MM.1S (cell line): ENCODE measurements at regions not wholly inside any gene's neighbourhood (a gene's known extent, or its start where the extent isn't known, plus 50 kb on each side); places are given as distances from the start of the nearest gene placed in this dataset.
"Not testable (repeated sequence)": the region's sequence is repeated elsewhere in the genome, so short reads cannot be mapped to it uniquely, and the experiment has no call there.

Experiments
- DNase-seq: peaks from one replicate; pipeline ENCODE4 v3.0.0-alpha.2; 2015
- H2AFZ ChIP-seq: fragments of 300-600 bp; sonication (generic); 2 replicates; pipeline ENCODE4 v1.6.0; 2016; ENCODE audit warnings: antibody characterized with exemption, low read length
- H3F3A ChIP-seq: fragments of 300-600 bp; sonication (generic); 2 replicates; pipeline ENCODE4 v1.6.1; 2016; ENCODE audit warnings: mild to moderate bottlenecking, antibody characterized with exemption, low read length, moderate library complexity, mixed read lengths; ENCODE audit not compliant: insufficient read depth
- H3K27ac ChIP-seq: fragments of 300-600 bp; sonication (generic); 2 replicates; pipeline ENCODE4 v1.5.1; 2016; ENCODE audit warnings: mild to moderate bottlenecking, low read length
- H3K27me3 ChIP-seq: fragments of 300-600 bp; sonication (generic); replicated peaks from 2 replicates; pipeline ENCODE4 v1.6.0; 2016; ENCODE audit warnings: low read length; ENCODE audit not compliant: insufficient read depth
- H3K36me3 ChIP-seq: fragments of 300-600 bp; sonication (generic); replicated peaks from 2 replicates; pipeline ENCODE4 v1.6.1; 2016; ENCODE audit warnings: mild to moderate bottlenecking, low read length, mixed read lengths; ENCODE audit not compliant: insufficient read depth
- H3K4me1 ChIP-seq: fragments of 300-600 bp; sonication (generic); 2 replicates; pipeline ENCODE4 v1.6.1; 2016; ENCODE audit warnings: low read length, mixed read lengths
- H3K4me2 ChIP-seq: fragments of 300-600 bp; sonication (generic); 2 replicates; pipeline ENCODE4 v1.6.0; 2016; ENCODE audit warnings: low read depth, low read length
- H3K4me3 ChIP-seq: fragments of 300-600 bp; sonication (generic); 2 replicates; pipeline ENCODE4 v1.5.1; 2016; ENCODE audit warnings: low read length, mixed read lengths
- H3K79me2 ChIP-seq: fragments of 300-600 bp; sonication (generic); 2 replicates; pipeline ENCODE4 v1.6.1; 2016; ENCODE audit warnings: mixed run types, low read length, mixed read lengths
- H3K9ac ChIP-seq: fragments of 300-600 bp; sonication (generic); 2 replicates; pipeline ENCODE4 v1.6.1; 2016; ENCODE audit warnings: low read length, mixed read lengths
- H3K9me2 ChIP-seq: fragments of 300-600 bp; sonication (generic); replicated peaks from 2 replicates; pipeline ENCODE4 v1.6.1; 2016; ENCODE audit warnings: mild to moderate bottlenecking, low read length, mixed read lengths; ENCODE audit not compliant: insufficient read depth
- H3K9me3 ChIP-seq: fragments of 300-600 bp; sonication (generic); replicated peaks from 2 replicates; pipeline ENCODE4 v1.6.1; 2016; ENCODE audit warnings: mild to moderate bottlenecking, low read length, mixed read lengths; ENCODE audit not compliant: insufficient read depth
- H4K20me1 ChIP-seq: fragments of 300-600 bp; sonication (generic); 2 replicates; pipeline ENCODE4 v1.6.1; 2016; ENCODE audit warnings: mild to moderate bottlenecking, low read length, moderate library complexity, mixed read lengths; ENCODE audit not compliant: insufficient read depth

GRCh38 chr1:143905214-143906179 lies 66.3 kb downstream of the FAM72C start:
- not testable (repeated sequence) for H3K36me3 ChIP-seq, H4K20me1 ChIP-seq, DNase-seq, H3K4me1 ChIP-seq, H3F3A ChIP-seq, H3K79me2 ChIP-seq, H3K9me2 ChIP-seq, H3K27me3 ChIP-seq, H3K4me3 ChIP-seq, H3K27ac ChIP-seq, H3K9ac ChIP-seq, H3K9me3 ChIP-seq, H3K4me2 ChIP-seq, H2AFZ ChIP-seq

- H3K36me3 ChIP-seq, H3K9me2 ChIP-seq, DNase-seq, H3K4me3 ChIP-seq, H3K9me3 ChIP-seq, H3K4me2 ChIP-seq, H3F3A ChIP-seq, H3K27me3 ChIP-seq, H3K4me1 ChIP-seq, H2AFZ ChIP-seq, H3K79me2 ChIP-seq, H4K20me1 ChIP-seq, H3K27ac ChIP-seq, H3K9ac ChIP-seq: not testable (repeated sequence)
These were observed 67.2 kb downstream of the FAM72C start for GRCh38 chr1:143904622-143904979.

GRCh38 chr1:143903899-143904621 lies 67.7 kb downstream of the FAM72C start:
- H3K27me3 ChIP-seq, H3K36me3 ChIP-seq, DNase-seq, H2AFZ ChIP-seq, H3K9ac ChIP-seq, H3F3A ChIP-seq, H3K79me2 ChIP-seq, H4K20me1 ChIP-seq, H3K4me1 ChIP-seq, H3K4me2 ChIP-seq, H3K4me3 ChIP-seq, H3K9me2 ChIP-seq, H3K27ac ChIP-seq, H3K9me3 ChIP-seq: not testable (repeated sequence)

GRCh38 chr1:143896377-143896776 lies 75.4 kb downstream of the FAM72C start:
- H3K9me2 ChIP-seq, H3K9ac ChIP-seq, H3F3A ChIP-seq, H3K27me3 ChIP-seq, DNase-seq, H3K9me3 ChIP-seq, H3K4me3 ChIP-seq, H3K79me2 ChIP-seq, H3K36me3 ChIP-seq, H4K20me1 ChIP-seq, H3K4me1 ChIP-seq, H2AFZ ChIP-seq, H3K27ac ChIP-seq, H3K4me2 ChIP-seq: not testable (repeated sequence)

- H3K9ac ChIP-seq, H2AFZ ChIP-seq, H3F3A ChIP-seq, H3K4me2 ChIP-seq, H3K27me3 ChIP-seq, H3K79me2 ChIP-seq, H3K9me2 ChIP-seq, H4K20me1 ChIP-seq, H3K36me3 ChIP-seq, H3K4me3 ChIP-seq, H3K4me1 ChIP-seq, H3K9me3 ChIP-seq, H3K27ac ChIP-seq: not testable (repeated sequence)
- peak; percentile 73 for DNase-seq
These were observed 86.7 kb downstream of the FAM72C start for GRCh38 chr1:143884932-143885574.

GRCh38 chr1:143884532-143884931 lies 87.3 kb downstream of the FAM72C start:
- not testable (repeated sequence) for H2AFZ ChIP-seq, H3K27me3 ChIP-seq, H3K4me3 ChIP-seq, H3K4me2 ChIP-seq, H4K20me1 ChIP-seq, H3K4me1 ChIP-seq, H3K9me3 ChIP-seq, H3K9ac ChIP-seq, H3K9me2 ChIP-seq, H3K27ac ChIP-seq, H3K79me2 ChIP-seq, DNase-seq, H3F3A ChIP-seq, H3K36me3 ChIP-seq

GRCh38 chr1:143879757-143880536 lies 91.8 kb downstream of the FAM72C start:
- not testable (repeated sequence) for H3K27me3 ChIP-seq, H2AFZ ChIP-seq, H3K4me1 ChIP-seq, H3K9me3 ChIP-seq, H3K9me2 ChIP-seq, H3K4me2 ChIP-seq, H3K79me2 ChIP-seq, H3K9ac ChIP-seq, H3K36me3 ChIP-seq, H3K4me3 ChIP-seq, H3F3A ChIP-seq, DNase-seq, H4K20me1 ChIP-seq, H3K27ac ChIP-seq
